ENCODE measurements at regions not wholly inside any gene's neighbourhood (a gene's known extent, or its start where the extent isn't known, plus 50 kb on each side); places are given as distances from the start of the nearest gene placed in this dataset.
A peak's percentile ranks its signal among the peaks of the same experiment; 100 is the strongest.

DNA sequence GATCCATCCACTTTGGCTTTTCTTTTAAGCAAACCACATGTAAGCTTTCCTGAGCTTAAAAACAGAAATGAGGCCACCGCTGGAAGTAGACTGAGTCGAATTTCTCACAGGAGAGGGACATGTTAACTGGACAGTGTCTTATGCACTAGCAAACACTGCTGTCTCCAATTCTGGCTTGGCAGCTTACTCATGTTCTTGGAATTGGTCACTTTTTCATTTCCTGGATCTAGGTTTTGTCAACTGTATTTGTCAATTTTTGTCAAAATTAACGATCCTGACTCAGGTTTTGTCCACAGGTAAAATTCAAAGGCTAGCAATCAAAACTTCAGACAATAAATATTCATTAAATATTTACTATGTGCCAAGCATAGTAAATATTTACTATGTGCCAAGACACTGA, 601.5 kb downstream of the RNF144B start:
- TF ChIP-seq, protein P1, sequence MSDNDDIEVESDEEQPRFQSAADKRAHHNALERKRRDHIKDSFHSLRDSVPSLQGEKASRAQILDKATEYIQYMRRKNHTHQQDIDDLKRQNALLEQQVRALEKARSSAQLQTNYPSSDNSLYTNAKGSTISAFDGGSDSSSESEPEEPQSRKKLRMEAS (IDR thresholded peaks at IDR 0.05; ENCODE audit: low read depth, low read length): no peak
- no peak for TF ChIP-seq POLR2A (IDR thresholded peaks at IDR 0.05; ENCODE audit: extremely low read depth, insufficient read length)
- TF ChIP-seq, protein P2, sequence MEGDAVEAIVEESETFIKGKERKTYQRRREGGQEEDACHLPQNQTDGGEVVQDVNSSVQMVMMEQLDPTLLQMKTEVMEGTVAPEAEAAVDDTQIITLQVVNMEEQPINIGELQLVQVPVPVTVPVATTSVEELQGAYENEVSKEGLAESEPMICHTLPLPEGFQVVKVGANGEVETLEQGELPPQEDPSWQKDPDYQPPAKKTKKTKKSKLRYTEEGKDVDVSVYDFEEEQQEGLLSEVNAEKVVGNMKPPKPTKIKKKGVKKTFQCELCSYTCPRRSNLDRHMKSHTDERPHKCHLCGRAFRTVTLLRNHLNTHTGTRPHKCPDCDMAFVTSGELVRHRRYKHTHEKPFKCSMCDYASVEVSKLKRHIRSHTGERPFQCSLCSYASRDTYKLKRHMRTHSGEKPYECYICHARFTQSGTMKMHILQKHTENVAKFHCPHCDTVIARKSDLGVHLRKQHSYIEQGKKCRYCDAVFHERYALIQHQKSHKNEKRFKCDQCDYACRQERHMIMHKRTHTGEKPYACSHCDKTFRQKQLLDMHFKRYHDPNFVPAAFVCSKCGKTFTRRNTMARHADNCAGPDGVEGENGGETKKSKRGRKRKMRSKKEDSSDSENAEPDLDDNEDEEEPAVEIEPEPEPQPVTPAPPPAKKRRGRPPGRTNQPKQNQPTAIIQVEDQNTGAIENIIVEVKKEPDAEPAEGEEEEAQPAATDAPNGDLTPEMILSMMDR (IDR thresholded peaks at IDR 0.05; ENCODE audit: low read depth, low read length): no peak
- TF ChIP-seq MYC (IDR thresholded peaks at IDR 0.05; ENCODE audit: low read depth, low read length): no peak
- no peak for DNase-seq (ENCODE audit: low read depth)
- no peak overlapping the region for H3K4me3 ChIP-seq (ENCODE audit: low read depth, low read length)

DNA sequence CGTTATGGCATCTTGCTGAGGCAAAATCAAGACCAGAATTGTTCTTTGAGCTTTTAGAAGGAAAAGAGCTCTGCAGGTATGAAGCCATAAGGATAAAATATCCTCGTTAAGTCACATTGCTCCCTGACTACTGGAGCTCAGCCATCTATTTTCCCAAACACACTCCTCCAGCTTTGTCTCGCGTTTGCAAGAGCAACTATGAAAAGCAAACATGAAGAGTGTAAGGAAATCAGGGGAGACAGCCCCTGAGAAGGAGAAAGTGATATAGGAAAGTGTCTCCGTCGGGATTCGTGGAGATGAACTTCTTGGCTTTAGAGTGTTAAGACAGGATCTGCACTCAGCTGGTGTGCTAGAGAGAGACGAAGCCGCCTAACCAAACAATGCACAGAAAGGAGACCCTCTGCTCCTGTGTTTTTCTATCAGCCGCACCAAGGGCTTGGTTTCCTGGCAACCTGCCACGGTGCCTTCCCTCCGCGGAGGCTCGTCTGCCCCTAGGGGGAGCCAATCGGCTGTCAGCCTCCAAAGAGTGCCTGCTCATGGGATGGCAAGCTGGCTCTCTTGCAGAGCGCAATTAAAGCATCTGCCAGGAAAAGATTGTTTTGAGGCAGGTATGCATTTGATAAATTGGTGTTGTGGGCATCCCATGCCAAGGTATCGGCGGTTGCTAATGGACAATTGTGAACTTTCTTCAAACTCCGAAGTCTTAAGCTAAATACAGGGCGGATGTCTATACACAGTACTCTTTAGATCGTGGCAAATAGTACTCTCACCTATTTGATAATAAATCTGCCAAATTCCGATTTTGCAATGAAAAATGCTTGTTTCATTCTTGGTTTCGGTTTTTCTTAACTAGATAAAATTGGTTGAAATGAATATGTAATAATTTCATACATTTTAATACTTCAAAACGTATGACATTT, 603.2 kb downstream of the RNF144B start:
- peak; percentile 63 for DNase-seq (ENCODE audit: low read depth)
- H3K4me3 ChIP-seq (ENCODE audit: low read depth, low read length): no peak overlapping the region
- TF ChIP-seq MYC (IDR thresholded peaks at IDR 0.05; ENCODE audit: low read depth, low read length) (no peak), POLR2A (IDR thresholded peaks at IDR 0.05; ENCODE audit: extremely low read depth, insufficient read length) (no peak)
- TF ChIP-seq, protein P2 (IDR thresholded peaks at IDR 0.05; ENCODE audit: low read depth, low read length): peak; percentile 92
- TF ChIP-seq, protein P1 (IDR thresholded peaks at IDR 0.05; ENCODE audit: low read depth, low read length): 0 out of 2 replicates have a peak, but pooled peaks have one; percentile 6

DNA sequence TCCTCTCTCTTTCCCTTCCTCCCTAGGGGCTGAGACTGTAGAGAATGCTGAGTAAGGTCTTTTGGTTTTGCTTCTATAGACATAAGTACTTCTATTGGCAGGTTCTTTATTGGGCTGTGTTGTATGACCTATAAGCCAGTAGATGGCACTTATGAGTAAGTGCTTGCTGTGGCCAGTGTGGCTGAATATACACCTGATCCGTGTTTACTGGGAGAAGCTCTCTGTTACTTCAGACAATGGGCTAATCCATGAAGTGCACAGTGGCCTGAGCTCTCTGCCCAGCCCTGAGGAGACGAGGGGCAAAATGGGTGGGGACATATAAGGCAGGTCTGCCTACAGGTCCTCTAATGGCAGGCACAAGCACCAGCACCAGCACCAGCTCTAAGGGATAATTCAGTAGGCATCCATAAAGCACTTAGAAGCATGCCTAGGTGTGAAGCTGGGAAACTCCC, 610.3 kb downstream of the RNF144B start:
- peak; percentile 64 for DNase-seq (ENCODE audit: low read depth)
- no peak overlapping the region for H3K4me3 ChIP-seq (ENCODE audit: low read depth, low read length)
- TF ChIP-seq, protein P2 (IDR thresholded peaks at IDR 0.05; ENCODE audit: low read depth, low read length): peak; percentile 71
- TF ChIP-seq, protein P1 (IDR thresholded peaks at IDR 0.05; ENCODE audit: low read depth, low read length): no peak

DNA sequence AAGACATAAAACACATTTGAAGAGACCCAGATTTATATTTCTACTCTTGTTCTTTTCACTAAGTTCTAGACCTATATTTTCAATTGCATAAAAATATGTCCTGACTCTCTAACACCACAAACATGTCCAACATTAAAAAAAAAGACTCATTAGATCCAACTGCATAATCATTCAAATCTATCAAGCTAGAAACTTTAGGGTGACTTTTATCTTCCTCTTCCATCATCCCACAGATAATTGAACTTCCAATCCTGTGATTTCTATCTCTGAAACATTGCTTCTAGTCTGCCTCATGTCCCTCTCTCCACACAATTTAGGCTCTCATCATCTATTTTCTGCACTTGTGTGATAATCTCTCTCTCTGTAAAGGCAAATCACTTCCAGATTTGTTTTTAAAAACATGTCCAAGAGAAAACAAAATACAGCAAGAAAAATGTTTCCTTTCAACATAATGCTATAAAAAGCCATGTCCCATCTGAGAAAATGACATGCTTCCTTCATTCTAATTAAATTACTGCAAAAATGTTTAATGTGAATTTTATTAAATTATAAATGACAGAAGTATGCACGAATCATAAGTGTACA, 615.9 kb downstream of the RNF144B start:
- TF ChIP-seq, protein P1 (IDR thresholded peaks at IDR 0.05; ENCODE audit: low read depth, low read length): no peak
- TF ChIP-seq, protein P2 (IDR thresholded peaks at IDR 0.05; ENCODE audit: low read depth, low read length): no peak
- no peak for TF ChIP-seq POLR2A (IDR thresholded peaks at IDR 0.05; ENCODE audit: extremely low read depth, insufficient read length)
- TF ChIP-seq MYC (IDR thresholded peaks at IDR 0.05; ENCODE audit: low read depth, low read length): no peak
- H3K4me3 ChIP-seq (ENCODE audit: low read depth, low read length): no peak overlapping the region
- DNase-seq (ENCODE audit: low read depth): no peak

DNA sequence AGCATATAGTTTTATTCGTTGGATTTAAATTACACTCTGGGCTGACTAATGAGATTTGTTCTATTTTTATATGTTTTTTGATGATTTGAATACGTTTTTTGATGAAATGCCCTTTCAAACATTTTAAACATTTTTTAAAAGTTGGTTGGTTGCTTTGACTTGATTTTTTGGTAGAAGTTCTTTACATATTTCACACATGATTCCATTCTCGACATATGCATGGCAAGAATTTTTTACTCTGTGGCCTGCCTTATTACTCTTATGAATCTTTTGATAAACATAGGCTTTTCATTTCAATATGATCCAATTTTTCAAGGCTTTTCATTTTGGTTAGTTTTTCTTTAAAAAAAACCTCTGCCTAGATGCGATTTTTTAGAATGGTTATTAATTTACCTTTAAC, 617.0 kb downstream of the RNF144B start:
- TF ChIP-seq MYC (IDR thresholded peaks at IDR 0.05; ENCODE audit: low read depth, low read length) (no peak), POLR2A (IDR thresholded peaks at IDR 0.05; ENCODE audit: extremely low read depth, insufficient read length) (no peak)
- TF ChIP-seq, protein P1 (IDR thresholded peaks at IDR 0.05; ENCODE audit: low read depth, low read length): no peak
- TF ChIP-seq, protein P2 (IDR thresholded peaks at IDR 0.05; ENCODE audit: low read depth, low read length): no peak
- no peak overlapping the region for H3K4me3 ChIP-seq (ENCODE audit: low read depth, low read length)
- no peak for DNase-seq (ENCODE audit: low read depth)
